Mesenchymal stem cell (in vitro differentiated cells and primary cell): ENCODE measurements at regions not wholly inside any gene's neighbourhood (a gene's known extent, or its start where the extent isn't known, plus 50 kb on each side); places are given as distances from the start of the nearest gene placed in this dataset.
"Not testable (repeated sequence)": the region's sequence is repeated elsewhere in the genome, so short reads cannot be mapped to it uniquely, and the experiment has no call there.

Experiments
- DNase-seq: peaks from one replicate; pipeline ENCODE4 v3.0.0-alpha.2; 2013
- H2AFZ ChIP-seq: one replicate; pipeline ENCODE4 v1.6.1; 2013; ENCODE audit warnings: low read depth, mild to moderate bottlenecking, control low read depth, inconsistent platforms, low read length, moderate library complexity
- H2AK5ac ChIP-seq: 2 replicates; pipeline ENCODE4 v1.6.1; 2013; ENCODE audit warnings: low read length, moderate library complexity, mild to moderate bottlenecking, inconsistent platforms; ENCODE audit not compliant: severe bottlenecking
- H2BK120ac ChIP-seq: one replicate; pipeline ENCODE4 v1.6.1; 2013; ENCODE audit warnings: low read depth, mild to moderate bottlenecking, inconsistent platforms, low read length, moderate library complexity
- H2BK12ac ChIP-seq, 2 experiments: one replicate each; pipeline ENCODE4 v1.6.1; 2013; ENCODE audit warnings: inconsistent platforms in 2 of 2, low read length in 2 of 2, mild to moderate bottlenecking in 2 of 2, moderate library complexity in 2 of 2, control low read depth in 1 of 2
- H2BK15ac ChIP-seq: one replicate; pipeline ENCODE4 v1.6.1; 2013; ENCODE audit warnings: mild to moderate bottlenecking, low read depth, inconsistent platforms; ENCODE audit not compliant: poor library complexity, severe bottlenecking
- H2BK5ac ChIP-seq: 2 replicates; pipeline ENCODE4 v1.6.1; 2013; ENCODE audit warnings: low read depth, mild to moderate bottlenecking, low read length, control low read depth, inconsistent platforms; ENCODE audit not compliant: poor library complexity, severe bottlenecking
- H3K14ac ChIP-seq, 2 experiments: one replicate each; pipeline ENCODE4 v1.6.1; 2013; ENCODE audit warnings: inconsistent platforms in 2 of 2, low read length in 2 of 2, control low read depth in 1 of 2, mild to moderate bottlenecking in 1 of 2, moderate library complexity in 1 of 2
- H3K18ac ChIP-seq, 2 experiments: one replicate each; pipeline ENCODE4 v1.6.1; 2013; ENCODE audit warnings: inconsistent platforms in 2 of 2, low read length in 2 of 2, control low read depth in 1 of 2, low read depth in 1 of 2, mild to moderate bottlenecking in 1 of 2
- H3K23ac ChIP-seq, 2 experiments: one replicate each; pipeline ENCODE4 v1.6.1; 2013; ENCODE audit warnings: inconsistent platforms in 2 of 2, low read length in 2 of 2, mild to moderate bottlenecking in 2 of 2, moderate library complexity in 2 of 2, control low read depth in 1 of 2
- H3K27ac ChIP-seq: 2 replicates; pipeline ENCODE4 v1.5.1; 2013; ENCODE audit warnings: mild to moderate bottlenecking, moderate library complexity, low read length, control low read depth, inconsistent platforms; ENCODE audit not compliant: poor library complexity, severe bottlenecking
- H3K27me3 ChIP-seq, 2 experiments: 2 replicates each; pipeline versions ENCODE4 v1.6.1 to v1.7.0; 2013; ENCODE audit warnings: low read length in 2 of 2, mild to moderate bottlenecking in 2 of 2, moderate library complexity in 2 of 2, control low read depth in 1 of 2, inconsistent platforms in 1 of 2; ENCODE audit not compliant: control insufficient read depth in 1 of 2, insufficient read depth in 1 of 2
- H3K36me3 ChIP-seq, 2 experiments: 2 replicates each; pipeline versions ENCODE4 v1.6.1 to v1.7.0; 2013; ENCODE audit warnings: low read length in 2 of 2, control low read depth in 1 of 2, inconsistent platforms in 1 of 2, low read depth in 1 of 2, mild to moderate bottlenecking in 1 of 2; ENCODE audit not compliant: insufficient read depth in 2 of 2, control insufficient read depth in 1 of 2
- H3K4ac ChIP-seq, 2 experiments: one replicate each; pipeline ENCODE4 v1.6.1; 2013; ENCODE audit warnings: inconsistent platforms in 2 of 2, low read length in 2 of 2, mild to moderate bottlenecking in 2 of 2, moderate library complexity in 2 of 2, control low read depth in 1 of 2, low read depth in 1 of 2
- H3K4me1 ChIP-seq: 2 replicates; pipeline ENCODE4 v1.6.1; 2013; ENCODE audit warnings: low read depth, low read length, control low read depth; ENCODE audit not compliant: control insufficient read depth, insufficient read depth
- H3K4me2 ChIP-seq: 2 replicates; pipeline ENCODE4 v1.6.1; 2013; ENCODE audit warnings: low read length, mild to moderate bottlenecking, inconsistent platforms; ENCODE audit not compliant: poor library complexity, severe bottlenecking
- H3K4me3 ChIP-seq, 2 experiments: 2 replicates each; pipeline versions ENCODE4 v1.5.1 to v1.7.0; 2013; ENCODE audit warnings: low read length in 2 of 2, mild to moderate bottlenecking in 2 of 2, control low read depth in 1 of 2, low read depth in 1 of 2; ENCODE audit not compliant: insufficient read depth in 1 of 2
- H3K79me1 ChIP-seq: replicated peaks from 2 replicates; pipeline ENCODE4 v1.6.1; 2013; ENCODE audit warnings: mild to moderate bottlenecking, control low read depth, low read length, inconsistent platforms; ENCODE audit not compliant: poor library complexity, severe bottlenecking
- H3K9ac ChIP-seq: 2 replicates; pipeline ENCODE4 v1.7.0; 2013; ENCODE audit warnings: mild to moderate bottlenecking, low read length, moderate library complexity
- H3K9me3 ChIP-seq: 2 replicates; pipeline ENCODE4 v1.7.0; 2013; ENCODE audit warnings: mild to moderate bottlenecking, low read length; ENCODE audit not compliant: control insufficient read depth
- H4K8ac ChIP-seq: one replicate; pipeline ENCODE4 v1.6.1; 2013; ENCODE audit warnings: inconsistent platforms, mild to moderate bottlenecking, low read length, moderate library complexity
- H4K91ac ChIP-seq: one replicate; pipeline ENCODE4 v1.6.1; 2013; ENCODE audit warnings: mild to moderate bottlenecking, low read length, inconsistent platforms
- WGBS: methylation state at CpG from one replicate; pipeline ENCODE4 v1.1.7; 2013; ENCODE audit warnings: mixed read lengths; 5-methylcytosine and 5-hydroxymethylcytosine counted together

DNA sequence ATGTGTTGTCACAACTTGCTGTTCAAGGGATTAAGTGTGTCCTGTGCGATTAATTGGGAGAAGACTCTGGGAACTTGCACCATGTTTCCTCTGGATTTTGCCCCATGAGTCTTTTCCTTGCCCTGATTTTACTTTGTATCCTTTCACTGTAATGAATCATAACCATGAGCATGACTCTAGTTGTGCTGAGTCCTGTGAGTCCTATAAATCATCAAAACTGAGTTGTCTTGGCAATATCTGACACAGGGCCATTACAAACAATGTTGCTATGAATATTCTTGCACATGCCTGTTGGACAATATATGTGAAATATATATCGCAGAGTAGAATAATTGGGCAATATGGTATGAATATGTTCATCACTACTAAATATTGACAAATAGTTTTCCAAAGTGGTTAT is 56.5 kb upstream of the COL5A2 start:
- no peak overlapping the region for H4K91ac ChIP-seq
- H2AFZ ChIP-seq: no peak overlapping the region
- no peak overlapping the region for H3K27ac ChIP-seq
- no peaks in the 10 kb centered on the region for H3K27me3 ChIP-seq
- no CpG with 5 or more reads among the region's 2 CpGs for WGBS
- DNase-seq: no peak
- H3K23ac ChIP-seq: no peak overlapping the region
- H3K18ac ChIP-seq: no peak overlapping the region
- no peaks in the 10 kb centered on the region for H3K79me1 ChIP-seq
- no peak overlapping the region for H2BK5ac ChIP-seq
- no peak overlapping the region for H4K8ac ChIP-seq
- H3K4me2 ChIP-seq: no peak overlapping the region
- H2BK120ac ChIP-seq: no peak overlapping the region
- no peak overlapping the region for H3K14ac ChIP-seq
- H3K9ac ChIP-seq: peak overlapping the region; percentile 28
- no peaks in the 10 kb centered on the region for H3K9me3 ChIP-seq
- H2AK5ac ChIP-seq: no peak overlapping the region
- H2BK12ac ChIP-seq: no peak overlapping the region
- H2BK15ac ChIP-seq: no peak overlapping the region
- H3K36me3 ChIP-seq: no peaks in the 10 kb centered on the region
- H3K4ac ChIP-seq: no peak overlapping the region
- no peak overlapping the region for H3K4me3 ChIP-seq
- no peaks in the 10 kb centered on the region for H3K4me1 ChIP-seq

DNA sequence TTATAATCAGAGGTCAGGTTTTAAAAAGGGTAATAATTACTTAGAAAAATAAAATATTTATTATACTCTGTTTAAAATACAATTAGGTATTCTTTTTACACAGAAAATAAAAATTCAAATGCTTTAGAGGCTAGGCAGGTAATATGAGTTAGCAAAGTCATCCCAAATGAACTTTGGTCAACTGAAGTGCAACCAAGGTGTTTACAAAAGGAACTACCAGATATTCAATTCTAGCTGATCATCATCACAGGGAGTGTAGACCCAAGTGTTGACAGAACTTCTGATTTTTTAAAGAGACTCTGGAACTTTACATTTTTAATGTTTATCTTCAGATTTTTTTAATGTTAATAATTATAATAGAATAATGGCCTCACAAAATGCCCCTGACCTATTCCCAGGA is 59.3 kb upstream of the COL5A2 start:
- no peak overlapping the region for H3K18ac ChIP-seq
- H2BK5ac ChIP-seq: no peak overlapping the region
- no peak overlapping the region for H2BK15ac ChIP-seq
- H3K14ac ChIP-seq: no peak overlapping the region
- H3K4ac ChIP-seq: no peak overlapping the region
- no peak overlapping the region for H4K91ac ChIP-seq
- no peaks in the 10 kb centered on the region for H3K36me3 ChIP-seq
- no peak overlapping the region for H2AK5ac ChIP-seq
- no peak overlapping the region for H4K8ac ChIP-seq
- no peak overlapping the region for H2AFZ ChIP-seq
- no peak for DNase-seq
- no peaks in the 10 kb centered on the region for H3K79me1 ChIP-seq
- peaks cover 3% of the 10 kb centered on the region for H3K9me3 ChIP-seq
- no peak overlapping the region for H3K23ac ChIP-seq
- no peak overlapping the region for H3K4me3 ChIP-seq
- no peak overlapping the region for H3K27ac ChIP-seq
- H3K9ac ChIP-seq: no peak overlapping the region
- no peak overlapping the region for H2BK12ac ChIP-seq
- no peak overlapping the region for H3K4me2 ChIP-seq
- H3K27me3 ChIP-seq: no peaks in the 10 kb centered on the region
- no peaks in the 10 kb centered on the region for H3K4me1 ChIP-seq
- H2BK120ac ChIP-seq: no peak overlapping the region

DNA sequence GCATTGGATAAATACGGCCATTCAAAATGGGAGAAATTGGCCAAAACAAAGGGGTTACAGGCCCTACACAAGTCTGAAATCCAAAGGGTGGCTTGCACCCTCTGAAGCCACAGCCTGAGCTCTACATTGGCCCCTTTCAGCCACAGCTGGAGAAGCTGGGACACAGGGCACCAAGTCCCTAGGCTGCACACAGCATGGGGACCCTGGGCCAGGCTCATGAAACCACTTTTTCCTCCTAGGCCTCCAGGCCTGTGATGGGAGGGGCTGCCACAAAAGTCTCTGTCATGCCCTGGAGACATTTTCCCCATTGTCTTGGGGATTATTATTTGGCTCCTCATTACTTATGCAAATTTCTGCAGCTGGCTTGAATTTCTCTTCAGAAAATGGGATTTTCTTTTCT is 64.3 kb upstream of the COL5A2 start:
- not testable (repeated sequence) for H2BK15ac ChIP-seq, H3K27ac ChIP-seq, H3K23ac ChIP-seq, H3K4me3 ChIP-seq, H3K14ac ChIP-seq, H3K4me1 ChIP-seq, H3K36me3 ChIP-seq, H2BK12ac ChIP-seq, H3K9ac ChIP-seq, H3K9me3 ChIP-seq, H4K91ac ChIP-seq, H3K18ac ChIP-seq, H3K79me1 ChIP-seq, H4K8ac ChIP-seq, H3K4me2 ChIP-seq, H2BK120ac ChIP-seq, H2BK5ac ChIP-seq, H2AK5ac ChIP-seq, DNase-seq, H3K27me3 ChIP-seq, H3K4ac ChIP-seq, H2AFZ ChIP-seq
- WGBS: 100% methylated on average over 1 of the region's 1 CpG

DNA sequence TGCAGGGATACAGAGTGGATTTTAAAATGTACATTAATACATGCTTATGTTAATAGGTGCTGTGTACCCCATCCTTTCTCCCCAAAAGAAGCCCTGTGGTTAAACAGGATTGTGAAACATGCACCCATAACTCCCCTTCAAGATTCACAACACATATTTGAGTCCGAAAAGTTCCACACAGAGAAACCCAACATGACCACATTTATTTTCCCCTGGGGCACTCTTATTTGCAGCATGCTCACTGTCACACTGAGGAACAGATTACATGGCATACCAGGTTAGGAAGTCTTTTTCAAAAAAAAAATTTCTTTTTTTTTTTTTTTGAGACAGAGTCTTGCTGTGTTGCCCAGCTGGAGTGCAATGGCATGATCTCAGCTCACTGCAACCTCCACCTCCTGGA is 67.7 kb upstream of the COL5A2 start:
- Histone ChIP-seq H2BK5ac (no peak overlapping the region), H3K4me2 (no peak overlapping the region), H2AFZ (no peak overlapping the region), H3K79me1 (no peaks in the 10 kb centered on the region), H4K91ac (no peak overlapping the region), H3K4ac (no peak overlapping the region), H2BK120ac (no peak overlapping the region), H3K18ac (no peak overlapping the region), H3K23ac (no peak overlapping the region), H2AK5ac (no peak overlapping the region), H3K27ac (no peak overlapping the region), H3K36me3 (no peaks in the 10 kb centered on the region), H3K27me3 (no peaks in the 10 kb centered on the region), H3K4me3 (no peak overlapping the region), H3K9me3 (peaks cover 3% of the 10 kb centered on the region), H2BK15ac (no peak overlapping the region), H3K9ac (no peak overlapping the region), H3K14ac (no peak overlapping the region), H4K8ac (no peak overlapping the region), H2BK12ac (no peak overlapping the region), H3K4me1 (no peaks in the 10 kb centered on the region)
- no peak for DNase-seq
- WGBS: 95% methylated on average over 1 of the region's 1 CpG
